Retinal pigment epithelial cell (primary cell): ENCODE measurements at regions not wholly inside any gene's neighbourhood (a gene's known extent, or its start where the extent isn't known, plus 50 kb on each side); places are given as distances from the start of the nearest gene placed in this dataset.

Experiments used
- DNase-seq: peaks from one replicate; pipeline ENCODE4 v3.0.0-alpha.2; 2010; ENCODE audit warnings: low read depth
- H3K4me3 ChIP-seq: 2 replicates; pipeline ENCODE4 v1.5.1; 2011; ENCODE audit warnings: mild to moderate bottlenecking, low read length, control low read depth, moderate library complexity
- TF ChIP-seq, protein P1 (sequence below): conservative IDR thresholded peaks from 2 replicates; pipeline ENCODE4 v1.5.1; 2011; ENCODE audit warnings: low read depth, low read length, control low read depth, inconsistent platforms

DNA sequence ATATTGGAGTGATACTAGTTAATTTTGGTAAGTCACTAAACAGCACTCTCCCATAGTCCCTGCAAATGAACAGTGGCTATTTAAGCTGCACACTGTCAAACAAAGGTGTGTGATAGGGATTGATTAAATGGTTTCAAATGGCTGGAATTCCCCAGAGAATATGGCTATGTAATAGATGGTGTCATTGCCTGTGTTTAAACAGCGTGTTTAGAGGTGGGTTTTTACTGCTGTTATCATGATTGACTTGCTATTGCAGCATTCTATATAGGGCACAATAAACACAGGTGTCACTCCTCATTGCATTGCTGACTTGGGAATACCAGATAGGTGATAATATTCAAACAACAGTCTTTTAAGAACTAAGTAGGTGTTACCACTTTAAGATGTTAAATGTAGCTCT lies 171.7 kb upstream of the MAN1A1 start:
- TF ChIP-seq, protein P1, sequence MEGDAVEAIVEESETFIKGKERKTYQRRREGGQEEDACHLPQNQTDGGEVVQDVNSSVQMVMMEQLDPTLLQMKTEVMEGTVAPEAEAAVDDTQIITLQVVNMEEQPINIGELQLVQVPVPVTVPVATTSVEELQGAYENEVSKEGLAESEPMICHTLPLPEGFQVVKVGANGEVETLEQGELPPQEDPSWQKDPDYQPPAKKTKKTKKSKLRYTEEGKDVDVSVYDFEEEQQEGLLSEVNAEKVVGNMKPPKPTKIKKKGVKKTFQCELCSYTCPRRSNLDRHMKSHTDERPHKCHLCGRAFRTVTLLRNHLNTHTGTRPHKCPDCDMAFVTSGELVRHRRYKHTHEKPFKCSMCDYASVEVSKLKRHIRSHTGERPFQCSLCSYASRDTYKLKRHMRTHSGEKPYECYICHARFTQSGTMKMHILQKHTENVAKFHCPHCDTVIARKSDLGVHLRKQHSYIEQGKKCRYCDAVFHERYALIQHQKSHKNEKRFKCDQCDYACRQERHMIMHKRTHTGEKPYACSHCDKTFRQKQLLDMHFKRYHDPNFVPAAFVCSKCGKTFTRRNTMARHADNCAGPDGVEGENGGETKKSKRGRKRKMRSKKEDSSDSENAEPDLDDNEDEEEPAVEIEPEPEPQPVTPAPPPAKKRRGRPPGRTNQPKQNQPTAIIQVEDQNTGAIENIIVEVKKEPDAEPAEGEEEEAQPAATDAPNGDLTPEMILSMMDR: no peak
- H3K4me3 ChIP-seq: no peak overlapping the region
- DNase-seq: no peak

GRCh38 chr6:119517428-119517827 lies 167.9 kb upstream of the MAN1A1 start:
- no peak for DNase-seq
- TF ChIP-seq, protein P1: no peak
- no peak overlapping the region for H3K4me3 ChIP-seq

GRCh38 chr6:119514345-119514744 lies 164.8 kb upstream of the MAN1A1 start:
- DNase-seq: no peak
- H3K4me3 ChIP-seq: no peak overlapping the region
- TF ChIP-seq, protein P1: no peak

GRCh38 chr6:119511024-119511423 lies 161.5 kb upstream of the MAN1A1 start:
- H3K4me3 ChIP-seq: no peak overlapping the region
- TF ChIP-seq, protein P1: no peak
- DNase-seq: no peak

DNA sequence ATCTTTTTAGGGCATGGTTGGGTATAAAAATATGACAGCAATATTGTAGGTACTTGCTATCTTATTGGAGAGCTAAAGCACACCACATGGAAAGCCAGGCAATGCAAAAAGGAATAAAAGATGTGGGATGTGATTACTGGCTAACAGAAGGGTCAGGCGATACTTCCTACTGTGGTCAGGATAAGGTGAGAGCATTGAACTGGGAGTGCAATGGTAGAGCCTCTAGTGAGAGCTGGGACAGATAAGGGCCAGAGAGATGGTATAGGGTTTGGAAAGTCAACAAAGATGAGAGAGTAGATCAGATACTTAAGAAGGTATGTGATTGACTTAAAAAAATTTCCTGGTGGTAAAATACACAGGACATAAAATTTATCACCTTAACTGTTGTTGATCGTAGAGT lies 160.7 kb upstream of the MAN1A1 start:
- H3K4me3 ChIP-seq: no peak overlapping the region
- DNase-seq: no peak
- TF ChIP-seq, protein P1: no peak

DNA sequence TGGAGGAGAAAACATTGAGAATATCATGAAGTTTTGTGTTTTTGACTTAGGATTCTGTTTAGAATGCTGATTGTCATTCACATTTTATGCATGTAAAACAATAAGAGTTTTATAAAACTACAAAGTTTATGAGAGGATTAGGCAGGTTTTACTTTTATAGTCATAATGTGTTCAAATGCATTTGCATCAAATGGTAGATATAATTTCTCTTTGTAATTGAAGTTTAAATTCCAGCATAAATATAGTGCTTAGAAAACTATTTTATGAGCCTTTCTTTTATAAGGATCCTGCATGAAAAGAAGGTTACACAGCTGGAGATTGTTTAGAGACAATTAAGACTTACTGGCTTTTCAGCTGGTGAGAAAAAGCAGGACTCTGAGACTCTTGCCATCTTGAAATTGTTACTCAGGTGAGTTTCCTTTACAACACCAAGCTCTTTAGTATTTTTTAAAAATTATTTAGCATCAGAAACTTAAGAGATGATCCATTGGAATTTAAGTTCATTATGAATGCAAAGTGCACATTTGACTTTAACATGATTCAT lies 157.1 kb upstream of the MAN1A1 start:
- DNase-seq: no peak
- no peak overlapping the region for H3K4me3 ChIP-seq
- TF ChIP-seq, protein P1: no peak

DNA sequence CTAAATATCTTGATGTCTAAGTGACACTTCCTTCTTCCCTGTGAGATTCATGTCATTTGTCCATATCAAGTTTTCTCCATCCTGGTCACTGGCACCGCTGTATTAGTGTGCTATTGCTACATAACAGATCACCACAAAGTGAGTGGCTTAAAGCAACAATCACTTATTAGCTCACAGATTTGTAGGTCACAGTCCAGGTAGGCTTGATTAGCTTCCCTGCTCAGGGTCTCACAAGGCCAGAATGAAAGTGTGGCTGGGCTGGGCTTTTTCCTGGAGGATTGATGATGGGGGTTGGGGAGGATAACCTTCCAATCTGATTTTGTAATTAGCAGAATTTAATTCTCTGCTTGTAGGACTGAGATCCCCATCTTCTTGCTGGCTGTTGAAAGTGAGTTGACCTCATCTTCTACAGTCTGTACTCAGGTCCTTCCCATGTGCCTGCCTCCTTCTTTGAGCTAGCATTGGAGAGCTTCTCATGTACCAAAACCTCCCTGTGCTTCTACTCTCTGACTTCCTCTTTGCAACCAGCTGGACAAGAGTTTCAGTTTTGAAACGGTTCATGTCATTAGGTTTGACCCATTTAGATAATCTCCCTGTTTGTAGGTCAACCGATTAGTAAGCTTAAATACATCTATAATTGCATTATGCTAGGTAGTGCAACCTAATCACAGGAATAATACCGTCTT lies 152.4 kb upstream of the MAN1A1 start:
- no peak overlapping the region for H3K4me3 ChIP-seq
- DNase-seq: no peak
- TF ChIP-seq, protein P1: no peak
